Hematopoietic multipotent progenitor cell treated with erythropoietin and hydrocortisone succinate and interleukin-3 and kit ligand, for 15 days (in vitro differentiated cells): ENCODE measurements at regions not wholly inside any gene's neighbourhood (a gene's known extent, or its start where the extent isn't known, plus 50 kb on each side); places are given as distances from the start of the nearest gene placed in this dataset.

ENCODE experiments used
- DNase-seq: peaks from one replicate; pipeline ENCODE4 v3.0.0-alpha.2; 2015; ENCODE audit warnings: low spot score

GRCh38 chr5:56320686-56321085 lies 87.6 kb upstream of the ANKRD55 start:
- no peak for DNase-seq

DNA sequence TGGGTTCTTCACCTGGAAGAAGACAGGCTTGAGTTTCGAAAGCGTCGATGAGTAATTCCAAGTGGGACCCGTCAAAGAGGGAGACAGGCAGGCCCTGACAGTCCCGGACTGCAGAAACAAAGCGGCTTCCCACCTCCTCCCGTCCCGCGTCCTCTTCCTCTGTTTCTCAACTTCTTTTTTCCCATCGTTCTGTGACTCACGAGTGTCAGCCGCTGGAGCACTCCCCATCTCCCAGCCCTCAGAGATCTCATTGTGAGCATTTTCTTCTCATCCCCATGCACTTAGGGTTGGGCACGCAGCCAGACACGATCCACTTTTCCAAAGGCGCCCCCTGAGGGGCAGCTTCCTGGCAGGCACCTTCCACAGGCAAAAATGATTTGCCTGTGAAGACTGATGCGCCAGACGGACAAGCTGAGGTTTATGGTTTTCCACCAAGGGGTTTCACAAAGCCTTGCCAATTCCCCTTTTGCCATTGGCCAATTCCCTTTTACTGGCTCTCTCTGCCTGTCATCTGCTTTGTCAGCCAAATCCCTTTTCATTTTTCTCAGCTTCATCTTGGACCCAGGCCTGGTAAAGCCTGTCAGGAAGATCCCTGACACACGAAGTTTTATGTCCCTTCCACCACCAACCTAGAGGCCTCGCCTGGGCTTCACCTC lies 86.5 kb upstream of the ANKRD55 start:
- DNase-seq, result no peak

DNA sequence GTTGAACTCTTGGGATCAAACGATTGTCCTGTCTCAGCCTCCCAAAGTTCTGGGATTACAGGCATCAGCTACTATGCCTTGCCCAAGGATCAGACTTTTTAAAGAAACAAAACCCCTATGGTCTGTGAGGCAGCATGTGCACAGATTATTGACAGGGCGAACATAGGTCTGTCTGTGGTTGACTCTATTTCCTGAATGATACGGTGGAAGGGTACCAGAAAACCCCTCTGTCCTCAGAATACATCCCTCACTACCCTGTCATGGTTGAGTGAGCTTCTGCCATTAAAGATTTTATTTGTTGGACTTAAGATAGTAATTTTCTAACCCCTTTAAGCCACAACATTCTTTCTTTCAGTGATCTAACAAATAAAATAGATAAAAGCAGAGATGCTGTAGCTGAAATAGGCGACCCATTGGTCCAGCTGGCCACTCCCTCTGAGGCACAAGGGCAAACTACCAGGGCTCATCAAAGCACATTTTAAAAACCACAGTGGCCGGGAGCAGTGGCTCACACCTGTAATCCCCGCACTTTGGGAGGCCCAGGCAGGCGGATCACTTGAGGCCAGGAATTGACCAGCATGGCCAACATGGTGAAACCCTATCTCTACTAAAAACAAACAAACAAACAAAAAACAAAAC lies 84.9 kb upstream of the ANKRD55 start:
- no peak for DNase-seq

GRCh38 chr5:56316299-56316994 lies 83.3 kb upstream of the ANKRD55 start:
- no peak for DNase-seq

DNA sequence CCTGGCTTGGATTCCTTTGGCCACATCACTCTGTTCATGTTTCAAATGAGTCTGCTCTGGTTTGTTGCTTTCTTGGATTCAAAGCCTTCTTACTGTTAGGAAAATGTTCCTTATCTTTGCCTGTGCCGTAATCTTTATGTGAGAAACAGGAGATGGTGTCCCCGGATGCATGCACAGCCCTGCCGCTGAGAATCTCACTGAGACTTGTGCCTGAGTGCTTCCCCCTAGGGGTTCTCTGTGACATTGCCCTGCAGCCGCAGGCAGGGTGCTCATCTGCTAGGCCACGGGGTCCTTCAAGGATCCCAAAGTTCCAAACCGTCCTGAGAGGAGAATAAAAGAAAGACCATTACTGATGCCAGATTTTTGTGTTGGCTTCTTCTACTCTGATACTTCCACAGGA lies 81.4 kb upstream of the ANKRD55 start:
- DNase-seq, result no peak

DNA sequence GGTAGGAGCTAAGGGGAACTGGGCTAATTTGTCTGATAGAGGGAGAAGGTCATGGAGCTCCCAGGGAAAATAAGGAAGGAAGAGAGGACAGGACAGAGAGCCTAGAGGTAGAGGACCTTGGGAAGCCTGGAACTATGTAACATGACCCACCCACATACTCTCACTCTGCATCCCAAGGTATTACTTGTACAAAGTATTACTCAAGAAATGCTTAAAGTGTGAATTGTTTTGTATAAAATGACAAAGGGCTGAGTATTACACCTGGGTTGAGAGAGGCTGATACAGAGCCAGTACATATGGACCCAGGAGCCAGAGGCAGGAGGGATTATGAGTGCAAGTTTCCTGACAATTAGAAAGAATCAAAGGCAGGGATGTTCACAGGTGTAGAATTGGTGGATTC lies 80.5 kb upstream of the ANKRD55 start:
- DNase-seq, result no peak

GRCh38 chr5:56313004-56313531 lies 79.9 kb upstream of the ANKRD55 start:
- no peak for DNase-seq

DNA sequence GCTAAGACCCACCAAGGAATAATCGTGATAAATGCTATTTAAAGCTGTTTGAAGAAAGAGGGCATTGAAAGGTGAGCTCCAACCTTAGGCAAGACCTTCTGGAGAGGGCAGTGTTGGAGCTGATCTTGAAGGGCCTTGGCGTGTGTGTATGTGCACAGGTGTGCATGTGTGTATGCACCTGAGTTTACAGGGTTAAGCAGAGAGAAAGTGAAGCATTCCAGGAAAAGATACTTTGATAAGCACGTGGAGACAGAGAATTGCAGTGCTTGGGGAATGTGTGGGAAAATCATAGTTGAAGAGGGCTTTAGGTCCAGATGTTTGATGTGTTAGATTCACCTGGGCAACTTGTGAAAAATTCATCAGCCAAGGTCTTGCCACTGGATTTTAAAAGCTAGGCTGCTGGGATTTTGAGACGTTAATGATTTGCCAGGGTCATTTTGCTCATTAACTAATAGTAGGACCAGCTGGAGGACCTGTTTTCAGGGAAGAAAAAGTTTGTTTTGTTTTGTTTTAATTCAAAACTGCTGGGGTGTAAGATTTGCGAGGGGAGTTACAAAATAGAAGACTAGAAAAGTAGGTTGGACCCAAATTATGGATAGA lies 78.3 kb upstream of the ANKRD55 start:
- no peak for DNase-seq

- DNase-seq, result no peak
Observed at GRCh38 chr5:56310711-56311204, 77.6 kb upstream of the ANKRD55 start.

GRCh38 chr5:56309262-56309826 lies 76.2 kb upstream of the ANKRD55 start:
- DNase-seq, result no peak

GRCh38 chr5:56307714-56308333 lies 74.7 kb upstream of the ANKRD55 start:
- no peak for DNase-seq

DNA sequence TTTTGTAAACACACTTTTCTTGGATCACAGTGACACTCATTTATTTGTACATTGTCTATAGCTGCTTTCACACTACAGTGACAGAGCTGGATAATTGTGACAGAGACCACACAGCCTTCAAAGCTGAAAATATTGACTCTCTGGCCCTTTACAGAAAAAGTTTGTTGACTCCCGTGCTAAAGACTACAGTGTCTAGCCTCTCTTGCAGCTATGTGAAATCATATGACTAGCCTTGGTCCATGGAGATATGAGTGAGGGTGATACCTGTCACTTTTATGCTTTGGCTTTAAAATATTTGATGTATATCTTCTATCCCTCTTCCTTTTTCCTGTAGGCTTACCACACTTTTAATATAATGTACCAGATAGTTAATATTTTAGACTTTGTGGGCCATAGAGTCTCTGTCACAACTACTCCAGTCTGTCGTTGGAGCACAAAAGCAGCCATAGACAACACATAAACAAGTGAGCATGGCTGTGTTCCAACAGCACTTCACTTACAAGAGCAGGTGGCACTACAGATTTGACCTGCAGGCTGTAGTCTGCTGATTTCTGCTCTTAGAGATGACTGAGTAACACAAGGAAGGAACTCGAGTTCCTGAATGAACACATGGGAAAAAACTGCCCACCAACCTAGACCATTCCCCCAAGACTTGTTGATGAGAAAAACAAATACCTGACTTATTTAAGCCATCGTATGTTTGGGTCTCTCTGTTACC lies 73.5 kb upstream of the ANKRD55 start:
- no peak for DNase-seq

GRCh38 chr5:56305001-56305950 lies 72.1 kb upstream of the ANKRD55 start:
- DNase-seq, result no peak

- DNase-seq, result no peak
Observed at GRCh38 chr5:56303511-56303910, 70.4 kb upstream of the ANKRD55 start.

- DNase-seq, result no peak
Observed at GRCh38 chr5:56302027-56302426, 68.9 kb upstream of the ANKRD55 start.

DNA sequence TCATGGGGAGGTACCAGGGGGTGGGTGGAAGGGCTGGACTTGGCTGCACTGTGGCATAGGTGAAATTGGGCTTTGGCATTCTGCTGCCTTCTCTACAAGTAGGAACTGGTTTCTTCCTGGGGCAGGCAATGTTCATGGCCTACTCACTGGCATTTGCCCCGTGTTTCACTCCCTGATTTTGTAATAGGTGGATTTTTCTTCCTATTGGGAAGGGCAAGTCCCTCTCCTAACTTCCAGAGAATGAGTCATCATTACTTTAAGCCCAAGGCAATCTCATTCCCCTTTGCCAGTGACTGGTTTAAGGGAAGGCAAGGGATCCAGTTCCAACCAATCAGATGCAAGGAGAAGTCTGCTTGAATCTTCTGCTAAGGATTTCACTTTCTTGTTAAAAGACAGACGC lies 67.9 kb upstream of the ANKRD55 start:
- no peak for DNase-seq

DNA sequence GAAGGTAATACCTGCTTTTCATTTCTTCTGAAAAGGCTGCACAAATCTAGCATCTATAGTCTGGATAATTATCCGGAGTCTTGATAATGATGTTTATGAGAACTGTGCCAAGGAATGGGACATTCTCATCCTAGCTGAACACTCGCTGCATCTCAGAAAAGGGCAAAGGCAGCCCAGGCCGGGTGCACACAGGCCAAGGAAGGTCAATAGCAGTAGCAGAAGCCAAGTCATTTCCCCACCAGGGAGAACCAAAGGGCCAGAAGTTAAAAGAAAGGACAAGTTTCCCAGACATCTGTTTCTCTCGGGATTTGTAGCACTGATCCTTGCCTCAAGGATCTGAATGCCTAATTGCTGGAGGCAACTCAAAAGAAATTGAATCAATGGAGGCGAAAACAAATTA lies 66.1 kb upstream of the ANKRD55 start:
- no peak for DNase-seq

GRCh38 chr5:56298336-56299090 lies 65.4 kb upstream of the ANKRD55 start:
- no peak for DNase-seq

DNA sequence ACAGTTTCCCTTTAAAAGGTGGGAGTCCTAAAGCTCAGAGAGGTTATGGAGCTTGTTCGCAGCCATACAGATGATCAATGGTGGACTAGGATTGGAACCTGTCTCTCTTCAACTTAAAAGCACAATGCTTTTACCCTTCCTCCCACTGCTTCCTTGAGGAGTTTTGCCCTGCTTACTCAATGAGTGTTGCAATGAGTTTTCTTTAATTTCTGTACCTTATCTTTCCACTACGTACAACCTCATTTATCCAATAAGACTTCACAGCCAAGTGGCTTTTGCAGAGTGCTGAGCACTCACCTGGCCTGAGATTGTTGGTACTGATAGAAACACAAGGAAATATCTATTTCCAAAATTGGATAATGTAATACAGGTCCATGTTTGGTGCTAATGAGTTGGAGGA lies 64.7 kb upstream of the ANKRD55 start:
- no peak for DNase-seq
